GM18870 (cell line): ENCODE measurements at regions not wholly inside any gene's neighbourhood (a gene's known extent, or its start where the extent isn't known, plus 50 kb on each side); places are given as distances from the start of the nearest gene placed in this dataset.

Source experiments
- ATAC-seq: cut with Tn5 transposase; IDR thresholded peaks from one replicate; pipeline ENCODE4 v1.9.1; 2021; ENCODE audit warnings: moderate library complexity; ENCODE audit not compliant: unreplicated experiment

DNA sequence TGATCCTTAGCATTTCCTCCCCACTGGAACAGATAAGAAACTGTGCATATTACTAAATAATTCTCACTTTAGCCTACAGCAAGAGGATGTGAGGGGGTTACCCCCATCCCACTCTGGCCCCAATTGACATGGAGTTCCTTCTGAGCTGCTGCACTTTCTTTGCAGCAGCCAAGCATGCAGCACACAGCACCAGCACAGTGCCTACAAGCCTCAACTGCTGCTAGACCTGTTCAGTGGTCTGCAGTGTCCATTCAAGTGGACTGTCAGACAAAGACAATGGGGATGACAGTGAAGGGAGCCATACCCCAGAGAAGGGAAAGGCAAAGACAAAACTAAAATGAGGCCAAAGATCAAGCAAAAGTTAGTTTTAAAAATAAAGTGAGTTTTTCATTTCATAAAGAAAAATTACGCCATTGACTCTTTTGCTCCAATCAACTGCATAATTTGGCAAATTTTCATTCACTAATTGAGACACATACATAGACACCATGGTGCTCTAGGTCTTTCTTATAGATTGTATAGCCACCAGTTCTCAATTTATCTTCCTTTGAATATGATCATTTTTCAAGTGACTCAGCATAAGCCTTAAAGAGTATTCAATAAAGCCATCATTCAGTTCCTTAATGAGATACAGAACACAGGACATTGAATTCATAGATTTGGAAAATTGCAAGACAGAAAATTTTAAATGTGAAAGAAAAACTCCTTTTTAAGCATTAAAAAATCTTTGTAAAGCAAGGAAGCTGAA lies 410.6 kb downstream of the HNRNPD start:
- no peak for ATAC-seq

DNA sequence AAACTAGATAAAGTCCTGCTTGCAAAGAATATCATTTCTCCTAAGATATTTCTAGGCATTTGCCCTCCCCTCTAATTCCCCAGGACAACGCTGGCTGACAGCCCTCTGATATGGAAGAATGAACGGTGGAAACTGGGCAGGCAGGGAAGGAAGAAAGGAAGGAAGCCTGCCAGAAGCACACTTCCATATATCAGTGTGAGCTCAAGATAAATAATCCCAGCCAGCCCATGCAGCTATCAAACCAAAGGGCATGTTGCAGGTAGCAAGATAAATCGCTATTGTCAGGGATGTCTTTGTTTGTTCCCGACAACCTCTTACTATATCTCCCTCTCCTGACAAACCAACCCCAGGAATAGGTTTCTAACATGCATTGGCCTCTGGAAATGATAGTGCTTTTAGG lies 412.8 kb downstream of the HNRNPD start:
- no peak for ATAC-seq

DNA sequence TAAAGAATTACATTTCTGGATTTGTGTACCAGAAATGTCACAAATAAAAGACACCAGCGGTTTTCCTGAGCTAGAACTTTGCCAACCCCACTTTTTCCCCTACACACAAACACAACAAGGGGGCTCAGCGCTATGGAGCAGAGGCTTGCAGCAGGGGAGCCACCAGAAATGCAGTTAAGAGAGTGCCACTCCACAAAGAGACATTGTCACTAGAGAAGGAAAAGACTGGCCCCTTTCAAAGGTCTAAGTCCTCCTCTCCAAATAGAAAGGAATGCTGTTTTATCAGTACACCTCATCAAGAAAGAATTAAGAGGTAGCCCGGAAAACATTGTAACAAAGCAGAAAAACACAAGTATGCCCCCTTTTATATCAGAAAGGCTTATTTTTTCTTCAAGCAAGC lies 419.5 kb downstream of the HNRNPD start:
- no peak for ATAC-seq

DNA sequence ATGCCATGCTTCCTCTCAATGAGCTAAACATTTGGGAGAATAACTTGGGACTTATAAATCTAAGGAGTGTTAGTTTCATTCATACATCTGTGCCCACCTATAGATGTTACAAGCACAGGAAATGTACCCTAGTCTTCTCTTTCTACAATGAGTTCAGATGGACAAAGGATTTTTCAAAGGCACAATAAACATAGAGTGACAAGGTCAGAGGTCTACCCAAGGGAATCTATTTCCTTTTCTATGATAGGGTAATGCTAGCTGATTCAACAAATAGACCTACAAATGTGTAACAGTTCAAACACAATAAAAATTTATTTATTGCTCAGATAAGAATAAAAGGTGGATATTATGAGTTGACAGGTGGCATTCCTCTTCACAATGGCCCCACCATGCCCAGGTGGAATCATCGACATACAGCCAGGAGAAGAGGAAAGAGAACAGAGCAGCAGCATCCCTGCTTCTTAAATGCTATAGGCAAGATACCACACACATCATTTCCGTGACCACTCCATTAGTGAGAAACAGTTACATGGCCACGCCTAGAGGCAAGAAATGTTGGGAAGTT lies 421.8 kb downstream of the HNRNPD start:
- ATAC-seq, result no peak

DNA sequence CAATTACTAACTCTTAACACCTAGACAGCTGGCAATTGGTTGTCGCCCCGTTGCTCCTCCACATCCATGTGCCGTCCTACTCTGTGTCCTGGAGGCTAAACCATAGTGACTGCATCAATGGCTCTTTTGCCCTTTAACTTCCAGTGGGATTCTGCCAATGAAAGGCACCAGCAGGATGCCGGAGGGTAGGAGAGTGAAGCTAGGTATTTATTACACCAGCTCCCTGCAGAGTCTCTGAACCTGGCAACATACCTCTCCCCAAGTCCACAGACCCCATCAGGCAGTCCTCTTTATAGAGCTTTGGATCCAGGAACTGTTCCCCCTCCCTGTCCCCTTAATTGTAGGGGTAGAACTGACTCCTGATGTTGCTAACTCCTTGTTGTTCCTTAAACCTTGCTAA lies 426.8 kb downstream of the HNRNPD start:
- no peak for ATAC-seq

DNA sequence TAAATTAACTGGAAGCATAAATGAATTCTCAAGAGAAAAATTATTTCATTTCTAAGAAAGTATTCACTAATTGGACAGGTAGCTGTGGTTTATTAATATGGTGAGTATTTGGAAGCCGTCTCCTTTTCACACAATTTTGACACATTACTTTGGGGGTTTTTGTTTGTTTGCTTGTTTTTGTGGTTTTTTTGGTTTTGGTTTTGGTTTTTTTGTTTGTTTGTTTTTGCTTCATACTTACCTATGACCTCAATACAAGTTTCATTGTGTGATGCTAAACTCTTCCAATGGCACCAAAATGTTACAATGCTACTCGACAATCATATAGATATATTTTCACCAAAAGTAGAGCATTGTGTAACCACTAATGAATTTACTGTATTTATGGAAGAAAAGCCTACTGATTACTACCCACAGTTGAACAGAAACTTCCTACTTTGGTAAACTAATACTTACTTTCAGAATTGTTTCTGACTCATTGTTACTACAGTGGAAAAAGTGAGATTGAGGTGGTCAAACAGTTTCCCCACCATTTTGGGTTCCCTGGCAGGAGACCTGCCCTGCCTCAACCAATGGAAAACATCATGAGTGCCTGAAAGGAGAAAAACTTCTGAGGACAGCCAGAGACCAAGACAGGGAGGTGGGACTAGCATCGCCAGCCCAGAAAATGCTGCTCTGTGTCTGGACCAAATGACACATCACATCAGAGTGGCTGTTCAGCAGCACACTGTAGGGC lies 443.1 kb downstream of the HNRNPD start:
- ATAC-seq, result peak; percentile 85

DNA sequence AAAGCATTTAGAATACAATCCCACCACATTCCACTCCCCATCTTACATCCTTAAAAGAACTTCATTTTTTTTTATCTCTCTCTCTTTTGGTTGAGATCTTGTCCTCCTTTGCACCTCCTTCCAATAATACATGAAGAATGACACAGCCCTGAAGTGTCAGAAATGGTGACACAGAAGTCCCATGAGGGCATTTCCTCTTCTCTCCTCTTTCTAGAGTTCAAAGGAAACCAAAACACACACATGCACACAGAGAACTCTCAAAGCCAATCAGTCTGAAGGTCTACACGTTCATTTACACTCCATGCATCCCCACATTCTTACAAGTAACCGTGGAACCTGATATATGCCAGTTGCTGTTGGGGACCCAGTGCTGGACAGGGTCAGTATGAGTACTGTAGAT lies 450.7 kb downstream of the HNRNPD start:
- no peak for ATAC-seq

DNA sequence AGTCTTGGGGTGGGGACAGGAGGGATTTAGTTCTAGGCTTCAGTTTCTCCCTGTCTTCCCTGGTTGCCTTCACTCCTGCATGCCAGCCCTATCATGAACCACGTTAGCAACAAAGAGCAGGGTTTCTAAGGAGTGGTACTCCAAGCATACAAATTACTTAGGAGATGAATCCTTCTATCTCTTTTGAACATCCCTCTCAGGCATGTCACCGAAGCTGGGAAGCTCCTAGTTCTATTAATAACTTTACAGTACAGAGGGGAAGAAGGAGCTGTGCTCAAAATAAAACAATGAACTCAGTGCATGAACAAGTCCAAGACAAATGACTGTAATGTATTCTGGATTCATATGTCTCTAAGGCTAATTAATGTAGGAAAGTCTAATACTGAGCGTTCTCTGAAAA lies 450.6 kb upstream of the RASGEF1B start:
- no peak for ATAC-seq

DNA sequence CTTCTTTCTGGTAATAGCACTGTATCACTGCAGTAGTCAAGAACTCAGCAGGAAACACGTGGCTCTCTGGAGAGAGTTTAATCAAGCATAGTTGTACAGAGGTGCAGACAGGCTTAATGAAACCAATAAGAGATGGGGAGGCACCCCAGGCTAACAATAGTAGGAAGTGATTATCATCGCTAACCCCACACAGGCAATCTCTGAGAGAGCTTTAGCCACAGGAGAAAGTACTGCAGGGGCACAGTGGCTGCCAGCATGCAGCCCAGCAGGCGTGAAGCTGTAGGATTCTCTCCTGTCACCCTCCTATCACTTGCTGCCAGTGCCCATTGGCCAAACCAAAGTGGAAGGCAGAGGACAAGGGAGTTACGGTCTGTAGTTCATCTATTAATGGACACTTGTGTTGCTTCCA lies 450.0 kb upstream of the RASGEF1B start:
- ATAC-seq, result peak; percentile 39

DNA sequence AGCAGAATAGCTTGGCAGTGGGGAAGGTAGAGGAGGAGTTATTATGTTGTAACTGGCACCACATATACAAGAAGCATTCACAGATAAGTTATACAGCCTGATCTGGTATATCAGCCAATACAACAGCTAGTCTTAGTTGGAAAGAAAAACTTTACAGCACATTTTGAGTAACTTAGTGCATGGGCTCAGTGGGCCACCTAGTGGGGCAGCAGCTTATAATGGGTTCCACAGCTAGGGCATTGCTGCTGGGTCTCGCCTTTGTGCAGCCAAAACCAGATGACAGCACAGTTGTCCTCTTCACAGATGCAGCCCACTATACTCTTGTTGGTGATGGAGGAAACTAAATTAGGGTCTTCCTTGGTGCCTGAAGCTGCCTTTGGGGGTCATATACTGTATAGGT lies 448.1 kb upstream of the RASGEF1B start:
- no peak for ATAC-seq

DNA sequence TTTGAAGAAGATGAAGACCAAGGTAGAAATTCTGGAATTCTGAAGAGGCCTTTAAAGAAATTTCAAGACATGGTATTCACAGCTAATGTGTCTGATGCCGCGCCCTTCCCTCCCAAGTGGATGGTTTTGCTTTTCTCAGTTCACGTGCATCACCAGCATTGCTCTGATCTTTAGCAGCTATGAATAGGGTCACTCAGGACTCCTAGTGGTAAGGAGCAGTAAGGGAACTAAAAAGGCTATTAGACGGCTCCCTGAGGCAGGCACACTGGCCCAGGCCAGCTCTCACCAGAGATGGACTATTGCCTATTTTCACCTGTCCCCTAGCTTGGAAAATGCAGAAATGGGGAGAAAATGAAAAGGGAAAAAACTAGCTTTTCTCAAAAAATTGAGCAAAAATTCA lies 447.5 kb upstream of the RASGEF1B start:
- ATAC-seq, result peak; percentile 47

DNA sequence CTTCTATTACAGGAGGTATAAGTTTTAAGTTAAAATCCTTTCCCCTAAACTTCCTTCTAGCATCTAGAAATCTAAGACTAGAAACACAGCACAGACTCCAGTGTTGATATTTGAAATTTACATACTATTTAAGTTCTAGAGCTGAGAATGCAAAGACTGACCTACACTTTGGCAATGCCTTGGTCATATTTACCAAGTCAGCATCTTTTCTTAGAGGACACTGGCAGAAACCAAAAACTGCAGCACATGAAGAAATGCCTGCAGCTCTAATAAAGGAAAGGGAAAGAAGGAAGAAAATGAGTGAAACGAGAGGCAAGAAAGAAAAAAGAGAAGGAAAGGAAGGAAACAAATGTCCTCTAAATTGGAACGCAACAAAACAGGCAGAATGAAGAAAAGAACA lies 443.7 kb upstream of the RASGEF1B start:
- no peak for ATAC-seq

DNA sequence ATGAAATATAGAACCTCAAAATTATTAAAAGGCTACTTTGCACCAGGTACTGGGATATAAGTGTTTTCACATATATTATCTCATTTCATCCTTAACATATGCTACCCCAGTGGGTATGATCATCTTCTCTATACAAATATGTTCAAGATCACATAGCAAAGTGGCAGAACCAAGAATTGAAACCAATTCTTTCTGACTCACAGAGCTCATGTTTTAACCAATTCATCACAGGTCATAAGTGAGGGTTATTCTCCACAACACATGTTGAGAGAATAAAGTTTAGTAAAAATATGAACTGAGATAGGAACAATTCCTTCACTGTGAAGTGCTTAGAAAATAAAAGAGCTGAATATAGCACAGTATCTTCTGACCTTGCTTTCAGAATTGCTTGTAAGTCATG lies 442.9 kb upstream of the RASGEF1B start:
- peak; percentile 85 for ATAC-seq

DNA sequence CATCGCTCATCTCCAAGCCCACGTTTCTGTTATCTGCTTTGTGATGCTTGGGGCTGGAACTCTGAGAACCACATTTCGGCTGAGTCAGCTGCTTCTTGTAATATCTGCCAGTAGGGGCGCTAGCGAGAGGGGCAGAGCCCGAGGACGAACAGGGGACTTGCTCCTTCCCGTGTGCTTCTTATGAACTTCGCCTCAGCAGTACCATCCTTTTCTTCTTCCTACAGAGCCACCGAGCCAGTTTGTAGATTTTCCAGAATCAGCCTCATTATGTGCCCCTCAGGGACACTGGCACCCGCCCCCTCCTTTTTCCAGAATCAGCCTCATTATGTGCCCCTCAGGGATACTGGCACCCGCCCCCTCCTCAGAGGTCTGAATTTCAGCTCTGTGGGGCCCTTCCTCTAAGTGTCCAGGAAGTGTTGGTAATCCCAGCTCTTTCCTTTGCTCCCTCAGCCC lies 441.7 kb upstream of the RASGEF1B start:
- ATAC-seq, result peak; percentile 56

DNA sequence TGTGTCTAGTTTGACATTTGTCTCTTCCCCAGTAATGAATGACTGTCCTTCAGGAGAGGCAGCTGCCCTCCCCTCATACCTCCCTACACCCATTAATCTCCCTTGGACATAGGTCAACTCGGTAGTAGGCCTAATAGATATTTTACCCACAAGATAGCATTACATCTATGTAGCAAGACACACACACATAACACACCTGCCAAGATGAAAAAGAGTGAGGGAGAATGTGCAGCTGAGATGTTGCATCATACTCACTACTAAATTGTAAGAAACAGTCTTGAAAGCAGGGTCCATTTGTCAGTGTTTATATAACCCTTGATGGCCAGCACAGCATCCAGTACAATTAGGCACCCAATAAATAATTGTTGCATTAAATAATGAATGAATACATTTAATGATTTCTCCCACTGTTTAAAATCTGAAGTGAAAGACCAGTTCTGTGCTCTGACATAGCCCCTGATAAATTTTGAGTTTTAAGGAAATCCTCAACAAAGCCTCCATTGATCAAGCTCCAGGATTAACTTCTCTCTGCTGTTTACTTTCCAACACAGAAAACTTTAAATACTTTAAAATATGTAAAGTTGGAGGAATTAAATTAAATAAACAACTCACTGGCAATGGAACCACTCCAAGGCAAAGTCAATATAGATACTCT lies 440.8 kb upstream of the RASGEF1B start:
- ATAC-seq, result no peak

DNA sequence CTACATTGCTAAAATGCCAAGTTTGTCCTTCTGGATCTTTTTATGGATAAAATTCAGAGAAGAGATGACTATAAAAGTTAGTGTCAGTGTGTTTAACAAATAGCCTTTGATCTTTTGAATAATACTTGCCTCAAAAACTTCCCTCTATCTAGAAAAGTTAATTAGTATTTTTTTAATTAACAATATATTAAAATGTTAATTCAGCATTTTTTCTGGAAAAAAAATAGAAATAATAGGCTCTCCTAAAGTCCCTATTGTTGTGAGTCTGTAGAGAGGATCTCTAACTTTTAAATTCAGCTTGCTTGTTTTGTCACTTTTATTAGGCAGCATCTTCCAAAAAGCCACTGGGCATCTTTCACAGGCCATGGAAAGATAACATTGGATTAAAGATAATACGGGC lies 435.2 kb upstream of the RASGEF1B start:
- ATAC-seq, result no peak

DNA sequence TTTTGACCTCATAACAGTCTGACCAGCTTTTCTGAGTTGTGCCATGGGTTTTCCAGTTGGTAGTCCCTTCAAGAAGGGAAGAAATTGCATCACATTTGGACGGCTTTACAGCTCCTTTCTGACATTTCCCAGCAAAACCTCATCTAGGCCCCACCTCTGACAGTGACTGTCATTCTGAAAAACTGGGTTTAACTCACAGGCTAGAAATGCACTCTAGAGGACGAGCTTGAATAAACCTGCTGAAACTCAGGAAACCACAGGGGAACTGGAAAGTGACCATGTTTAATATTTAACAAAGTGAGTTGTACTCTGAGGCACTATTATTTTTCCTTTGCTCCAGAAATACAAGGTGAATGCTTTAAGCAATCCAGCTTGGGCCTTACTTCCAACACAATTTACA lies 434.3 kb upstream of the RASGEF1B start:
- peak; percentile 100 for ATAC-seq

DNA sequence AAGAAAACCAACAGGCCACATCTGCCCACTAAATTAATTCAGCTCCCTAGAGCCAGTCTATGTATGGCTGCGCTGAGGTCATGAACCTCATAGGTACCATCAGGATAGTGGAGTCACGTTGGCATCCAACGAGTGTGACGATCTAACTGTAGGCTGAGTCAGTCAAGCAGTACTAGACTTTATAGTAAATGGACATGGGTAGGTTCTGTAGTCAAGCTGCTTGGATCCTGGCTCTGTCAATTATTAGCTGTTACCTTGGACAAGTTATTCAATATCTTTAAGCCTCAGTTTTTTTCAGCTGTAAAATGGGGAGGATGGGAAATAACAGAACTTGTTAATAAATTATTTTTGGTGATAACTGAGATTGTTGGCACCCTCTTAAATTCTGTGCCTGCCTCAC lies 432.4 kb upstream of the RASGEF1B start:
- ATAC-seq, result no peak

DNA sequence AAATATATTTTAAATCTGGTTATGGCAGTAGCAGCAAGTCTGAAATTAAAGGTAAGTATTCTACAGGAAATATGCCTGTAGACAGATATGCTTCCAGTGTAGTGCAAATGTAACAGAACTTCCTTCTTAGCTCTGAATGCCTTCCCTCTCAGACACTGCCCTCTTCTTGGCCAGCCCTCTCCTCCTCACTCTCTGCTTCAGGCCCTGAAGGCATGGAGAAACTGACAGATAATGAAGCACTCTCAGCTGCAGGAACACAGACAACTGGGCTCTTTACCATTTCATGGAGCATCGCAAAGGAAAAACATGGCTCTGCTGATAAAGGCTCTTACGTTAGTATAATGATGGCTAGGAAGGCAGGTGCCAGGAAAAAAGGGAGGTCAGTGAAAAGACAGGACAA lies 431.5 kb upstream of the RASGEF1B start:
- ATAC-seq, result no peak

DNA sequence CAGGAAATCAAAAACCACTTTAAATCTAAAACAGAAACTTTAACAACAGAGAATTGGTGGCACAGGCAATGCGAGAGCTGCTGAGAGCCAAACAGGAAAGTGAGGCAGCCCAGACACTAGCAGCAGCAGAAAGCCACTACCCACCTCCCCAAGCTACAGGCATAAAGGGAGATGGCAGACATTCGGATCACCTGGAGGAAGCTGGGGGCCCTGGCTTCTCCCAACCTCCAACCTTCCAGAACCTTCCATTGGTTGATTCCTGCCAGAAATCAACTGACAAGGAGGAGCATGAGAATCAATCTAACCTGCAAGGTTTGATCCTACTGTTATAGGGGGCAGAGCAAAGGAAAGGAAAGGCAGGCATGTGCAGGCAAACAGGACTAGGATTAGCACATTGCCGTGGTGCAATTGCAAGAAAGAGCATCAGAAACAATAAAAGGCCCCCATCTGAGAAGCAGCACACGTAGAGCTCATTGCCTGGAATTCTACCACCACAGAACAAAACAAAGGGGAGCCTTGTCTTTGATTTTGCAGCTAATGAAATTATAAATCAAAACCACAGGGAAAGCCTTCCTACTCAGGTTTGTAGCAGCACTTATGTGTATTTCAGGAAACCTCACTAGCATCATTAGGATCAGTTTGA lies 427.3 kb upstream of the RASGEF1B start:
- no peak for ATAC-seq

DNA sequence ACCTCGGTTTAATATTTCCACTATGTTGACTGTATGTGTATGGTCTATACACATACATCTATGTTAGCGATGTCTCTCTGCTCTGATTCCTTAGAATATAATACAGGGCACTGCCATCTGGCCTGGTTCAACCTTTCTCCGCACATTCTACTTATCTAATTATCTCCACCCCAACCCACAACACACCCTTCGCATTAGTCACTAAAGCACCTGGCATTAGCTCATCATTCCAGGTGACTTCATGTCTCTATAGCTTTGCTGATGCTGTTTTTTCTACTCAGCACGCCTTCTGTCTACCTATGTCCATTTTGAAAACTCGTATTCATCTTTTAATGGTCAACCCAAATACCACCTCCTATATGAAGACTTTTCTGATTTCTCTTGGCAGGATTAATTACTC lies 425.2 kb upstream of the RASGEF1B start:
- ATAC-seq, result no peak
